AG04449 (cell line): ENCODE measurements at regions not wholly inside any gene's neighbourhood (a gene's known extent, or its start where the extent isn't known, plus 50 kb on each side); places are given as distances from the start of the nearest gene placed in this dataset.

Experiments used
- CTCF ChIA-PET: fragments of 350-600 bp; formaldehyde crosslinking; extraction: SDS; loops from one replicate; lab custom pipeline; 2021; ENCODE audit warnings: antibody characterized with exemption; lab: Yijun Ruan, JAX
- POLR2A ChIA-PET: fragments of 400-600, 350-600 bp; formaldehyde crosslinking; extraction: SDS; loops from one replicate; lab custom pipeline; 2020; ENCODE audit warnings: antibody characterized with exemption, inconsistent platforms; lab: Yijun Ruan, JAX
- DNase-seq: peaks from one replicate; pipeline ENCODE4 v3.0.0-alpha.2; 2010; ENCODE audit warnings: low read depth, low spot score
- H3K4me3 ChIP-seq: 2 replicates; pipeline ENCODE4 v1.5.1; 2011; ENCODE audit warnings: low read depth, mild to moderate bottlenecking, control low read depth, low read length
- TF ChIP-seq, protein P1 (sequence below): IDR thresholded peaks from one replicate; pipeline ENCODE4 v1.5.1; 2011; ENCODE audit warnings: mild to moderate bottlenecking, moderate library complexity, low read length, control low read depth, inconsistent platforms; ENCODE audit not compliant: insufficient read depth; ENCODE audit errors: missing control alignments

DNA sequence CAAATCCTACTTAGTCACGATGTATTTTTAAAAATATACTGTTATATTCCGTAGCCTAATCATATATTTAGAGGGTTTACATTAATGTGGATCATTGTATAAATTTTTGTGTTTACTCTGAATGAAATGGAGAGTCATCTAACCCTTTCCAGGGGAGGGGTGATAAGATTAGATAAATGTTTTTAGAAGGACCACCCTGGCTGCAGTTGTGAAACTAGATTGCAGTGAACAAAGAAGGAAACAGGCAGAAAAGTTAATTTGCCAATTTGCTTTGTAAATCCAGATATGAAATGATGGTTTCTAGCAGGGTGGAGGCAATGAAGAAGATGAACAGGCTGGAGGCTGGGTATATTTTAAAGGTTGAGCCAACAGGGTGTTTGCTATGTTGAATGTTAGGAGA is 477.7 kb upstream of the ZMIZ1 start:
- DNase-seq: no peak
- POLR2A ChIA-PET: no interaction called here
- no peak overlapping the region for H3K4me3 ChIP-seq
- TF ChIP-seq, protein P1, sequence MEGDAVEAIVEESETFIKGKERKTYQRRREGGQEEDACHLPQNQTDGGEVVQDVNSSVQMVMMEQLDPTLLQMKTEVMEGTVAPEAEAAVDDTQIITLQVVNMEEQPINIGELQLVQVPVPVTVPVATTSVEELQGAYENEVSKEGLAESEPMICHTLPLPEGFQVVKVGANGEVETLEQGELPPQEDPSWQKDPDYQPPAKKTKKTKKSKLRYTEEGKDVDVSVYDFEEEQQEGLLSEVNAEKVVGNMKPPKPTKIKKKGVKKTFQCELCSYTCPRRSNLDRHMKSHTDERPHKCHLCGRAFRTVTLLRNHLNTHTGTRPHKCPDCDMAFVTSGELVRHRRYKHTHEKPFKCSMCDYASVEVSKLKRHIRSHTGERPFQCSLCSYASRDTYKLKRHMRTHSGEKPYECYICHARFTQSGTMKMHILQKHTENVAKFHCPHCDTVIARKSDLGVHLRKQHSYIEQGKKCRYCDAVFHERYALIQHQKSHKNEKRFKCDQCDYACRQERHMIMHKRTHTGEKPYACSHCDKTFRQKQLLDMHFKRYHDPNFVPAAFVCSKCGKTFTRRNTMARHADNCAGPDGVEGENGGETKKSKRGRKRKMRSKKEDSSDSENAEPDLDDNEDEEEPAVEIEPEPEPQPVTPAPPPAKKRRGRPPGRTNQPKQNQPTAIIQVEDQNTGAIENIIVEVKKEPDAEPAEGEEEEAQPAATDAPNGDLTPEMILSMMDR: no peak
- CTCF ChIA-PET: interaction anchor here (1.1 kb wide), 1 partner anchor 14 kb away, joined by 3 read pairs; no protein-coding TSS in a partner anchor

DNA sequence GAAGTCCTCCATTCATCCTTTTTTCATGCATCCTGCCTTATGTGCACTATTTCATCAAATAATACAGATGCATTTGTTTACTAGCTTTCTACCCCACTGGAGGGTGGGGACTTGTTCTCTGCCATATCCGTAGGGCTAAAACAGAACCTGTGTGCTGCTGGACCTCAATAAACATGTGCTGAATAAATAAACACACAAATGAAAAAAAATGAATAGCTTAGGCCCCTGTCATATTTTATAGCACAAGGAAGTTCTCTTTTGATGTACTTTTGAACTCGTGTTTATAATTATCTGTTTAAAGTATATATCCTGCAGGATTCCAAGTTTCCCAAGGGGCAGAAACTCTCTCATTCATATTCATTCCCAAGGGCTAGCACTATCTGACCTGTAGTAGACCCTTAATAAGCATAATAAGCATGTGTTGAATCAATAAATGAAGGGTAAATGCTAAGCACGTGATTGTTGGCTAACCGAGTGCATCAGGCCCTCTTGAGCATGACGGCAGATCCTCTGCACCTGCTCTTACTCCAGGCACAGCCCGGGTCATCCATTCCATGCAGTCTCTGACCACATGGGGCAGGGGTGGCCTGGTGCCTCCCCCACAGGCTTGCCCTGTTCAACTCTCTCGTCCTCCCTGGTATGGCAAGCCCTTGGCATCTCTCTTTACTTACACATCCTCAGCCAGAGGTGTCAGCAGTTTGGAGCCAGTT is 474.1 kb upstream of the ZMIZ1 start:
- no peak overlapping the region for H3K4me3 ChIP-seq
- TF ChIP-seq, protein P1: no peak
- POLR2A ChIA-PET: no interaction called here
- CTCF ChIA-PET: no interaction called here
- DNase-seq: no peak

DNA sequence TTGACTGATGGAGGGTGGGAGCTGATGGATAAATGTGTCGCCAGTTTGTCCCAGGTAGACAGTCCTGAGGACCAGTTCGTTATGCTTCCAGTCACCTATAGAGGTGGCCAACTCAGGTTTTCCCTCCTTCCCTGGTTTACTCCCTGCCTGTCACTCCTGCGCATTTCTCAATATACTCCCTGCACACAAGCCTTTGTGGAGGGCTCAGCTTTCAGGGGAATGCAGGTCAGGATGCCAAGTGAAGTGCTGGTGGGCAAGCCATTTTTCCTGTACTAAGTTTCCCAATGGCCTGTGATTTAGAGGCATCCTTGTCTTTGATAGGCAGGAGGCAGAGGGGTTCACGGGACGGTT is 473.5 kb upstream of the ZMIZ1 start:
- TF ChIP-seq, protein P1: no peak
- no peak overlapping the region for H3K4me3 ChIP-seq
- ChIA-PET CTCF (no interaction called here), POLR2A (no interaction called here)
- no peak for DNase-seq

DNA sequence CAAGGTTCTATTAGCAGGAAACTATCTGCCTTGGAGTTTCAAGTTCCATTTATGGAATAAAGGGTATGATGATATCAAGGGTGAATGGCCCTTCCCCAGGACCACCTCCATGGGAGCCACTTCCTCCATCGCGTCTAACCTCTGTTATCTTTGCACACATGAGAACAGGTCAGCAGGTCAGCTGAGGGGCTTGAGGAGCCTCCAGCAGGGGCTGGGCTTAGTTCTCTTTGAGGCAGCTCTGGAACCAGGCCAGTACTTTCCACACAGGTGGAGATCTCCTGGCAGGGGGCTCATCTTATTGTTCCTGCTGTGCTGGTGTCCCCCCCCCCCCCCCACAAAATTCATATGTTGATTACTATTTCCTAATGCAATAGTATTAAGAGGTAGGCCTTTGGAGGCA is 472.2 kb upstream of the ZMIZ1 start:
- CTCF ChIA-PET: no interaction called here
- DNase-seq: no peak
- TF ChIP-seq, protein P1: no peak
- POLR2A ChIA-PET: no interaction called here
- no peak overlapping the region for H3K4me3 ChIP-seq

DNA sequence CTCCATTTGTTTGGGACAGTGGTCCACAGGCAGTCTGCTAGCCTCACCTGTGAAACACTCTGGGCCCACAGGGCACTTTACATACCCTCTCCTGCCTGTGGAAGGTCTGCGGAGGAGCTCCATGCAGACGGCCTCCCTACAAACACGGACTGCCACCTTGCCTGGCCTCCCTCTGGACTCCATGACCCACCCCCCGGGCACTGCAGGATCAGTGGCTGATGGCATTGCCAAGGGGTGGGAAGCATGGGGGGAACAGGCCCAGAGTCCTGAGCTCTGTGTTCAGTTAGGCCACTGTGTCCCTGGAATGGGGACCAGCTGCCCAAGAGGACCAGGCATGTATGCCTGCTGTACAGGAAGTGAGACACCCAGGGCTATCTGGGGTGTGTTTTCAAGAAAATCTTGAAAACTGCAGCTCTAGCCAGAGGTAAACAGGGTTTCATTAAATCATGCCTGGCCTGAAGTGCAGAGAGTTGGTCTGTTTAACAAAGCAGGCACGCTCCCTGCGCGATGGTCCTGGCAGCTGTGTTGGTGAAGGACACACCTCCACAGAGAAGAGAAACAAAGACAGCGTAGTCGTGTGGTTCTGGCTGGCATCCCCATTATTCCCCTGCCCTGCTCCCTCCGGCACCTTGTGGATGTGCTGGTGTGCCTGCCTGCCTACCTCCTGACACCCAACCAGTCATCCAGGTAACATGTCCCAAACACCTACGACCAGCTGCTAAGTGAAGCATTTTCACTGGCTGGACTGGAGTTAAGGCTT is 470.8 kb upstream of the ZMIZ1 start:
- ChIA-PET CTCF (interaction anchor here (0.8 kb wide), 1 partner anchor 8 kb away, joined by 3 read pairs; no protein-coding TSS in a partner anchor), POLR2A (no interaction called here)
- DNase-seq: no peak
- TF ChIP-seq, protein P1: no peak
- no peak overlapping the region for H3K4me3 ChIP-seq

DNA sequence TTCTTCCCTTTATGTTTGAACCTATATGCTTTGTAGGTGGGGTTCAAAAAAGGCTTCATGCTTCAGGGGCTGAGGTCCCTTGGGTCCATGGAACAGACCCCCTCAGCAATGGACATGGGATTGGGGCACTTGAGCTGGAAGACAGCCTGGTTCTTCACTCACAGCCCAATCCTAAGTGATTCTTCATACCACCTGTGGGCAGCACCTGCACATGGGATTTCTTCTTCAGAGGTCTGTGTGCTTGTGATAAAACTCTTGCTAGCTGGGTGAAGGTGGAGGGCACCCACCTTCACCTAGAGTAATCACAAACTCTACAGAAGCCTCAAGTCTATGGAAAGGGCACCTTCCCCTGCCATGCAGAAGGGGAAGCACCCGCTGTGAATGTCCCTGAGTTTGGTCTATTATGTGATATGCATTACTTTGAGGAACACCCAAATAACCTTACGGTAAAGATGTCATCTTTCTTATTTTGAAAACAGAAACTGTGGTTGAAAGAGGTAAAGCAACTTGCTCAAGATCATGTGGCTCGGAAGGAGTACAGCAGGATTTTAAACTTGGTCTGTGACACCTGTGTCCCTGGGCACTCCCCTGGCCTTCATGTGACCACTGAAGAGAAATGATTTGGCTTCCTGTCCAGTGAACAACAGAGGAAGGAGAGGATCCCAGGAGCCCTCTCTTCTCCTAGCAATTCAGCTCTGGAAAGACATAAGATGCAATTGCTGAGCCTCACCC is 469.5 kb upstream of the ZMIZ1 start:
- ChIA-PET POLR2A (no interaction called here), CTCF (no interaction called here)
- no peak overlapping the region for H3K4me3 ChIP-seq
- TF ChIP-seq, protein P1: no peak
- DNase-seq: no peak
